K562 (cell line): ENCODE measurements at regions not wholly inside any gene's neighbourhood (a gene's known extent, or its start where the extent isn't known, plus 50 kb on each side); places are given as distances from the start of the nearest gene placed in this dataset.

Source experiments
- ATAC-seq: fragments of 200-7000 bp; cut with Tn5 transposase; 3 replicates; pipeline ENCODE4 v1.9.1; 2020; ENCODE audit warnings: moderate library complexity
- BruUV-seq: library from RNA; stranded (reverse); fragments of 400-500 nt; replicated peaks from 2 replicates; lab custom pipeline; 2021; lab: Mats Ljungman, UMichigan
- CTCF ChIA-PET: fragments of 300-600 bp; formaldehyde crosslinking; extraction: SDS; loops from one replicate; lab custom pipeline; 2021; ENCODE audit warnings: low intra/inter-chr PET ratio; lab: Yijun Ruan, JAX
- POLR2A ChIA-PET: fragments of 300-600, 350-650 bp; sonication (Branson Sonifier 250); formaldehyde crosslinking; extraction: SDS; loops from one replicate; lab custom pipeline; 2021; ENCODE audit warnings: antibody characterized with exemption, inconsistent platforms; lab: Yijun Ruan, JAX
- DNase-seq, 4 experiments: peaks; one replicate each; pipeline versions ENCODE4 v3.0.0 to v3.0.0-alpha.2; 2011 to 2018; ENCODE audit warnings: low spot score in 3 of 4, mixed read lengths in 3 of 4; ENCODE audit errors: extremely low read depth in 1 of 4
- FAIRE-seq: peaks from 2 replicates; lab custom pipeline; 2011; peaks lifted over from hg19 to GRCh38; lab: Jason Lieb, UNC
- H2AFZ ChIP-seq: 2 replicates; pipeline ENCODE4 v1.6.0; 2011; ENCODE audit warnings: low read depth, low read length, control low read depth, inconsistent platforms
- H3K27ac ChIP-seq: fragments of 200-600 bp; 3 replicates; pipeline ENCODE4 v1.8.0; 2011; ENCODE audit warnings: low read depth, mild to moderate bottlenecking, control low read depth, inconsistent platforms, low read length, moderate library complexity, mixed read lengths; ENCODE audit errors: extremely low read depth
- H3K27me3 ChIP-seq, 2 experiments: fragments of 300-600 bp in 1 of 2; 2 replicates in 1 of 2; 3 replicates in 1 of 2; pipeline versions ENCODE4 v1.6.0 to v1.8.0; 2011; ENCODE audit warnings: inconsistent platforms in 2 of 2, low read length in 2 of 2, mild to moderate bottlenecking in 1 of 2, mixed read lengths in 1 of 2, moderate library complexity in 1 of 2; ENCODE audit not compliant: control insufficient read depth in 2 of 2, insufficient read depth in 2 of 2
- H3K36me3 ChIP-seq: fragments of 300-600 bp; 3 replicates; pipeline ENCODE4 v1.8.0; 2011; ENCODE audit warnings: mild to moderate bottlenecking, low read length, inconsistent platforms; ENCODE audit not compliant: control insufficient read depth, insufficient read depth
- H3K4me1 ChIP-seq, 2 experiments: fragments of 200-600 bp in 1 of 2; replicated peaks in 1 of 2; 2 replicates in 1 of 2; 3 replicates in 1 of 2; pipeline versions ENCODE4 v1.5.1 to v1.8.0; 2011; ENCODE audit warnings: inconsistent platforms in 2 of 2, low read length in 2 of 2, mild to moderate bottlenecking in 1 of 2, mixed read lengths in 1 of 2, moderate library complexity in 1 of 2; ENCODE audit not compliant: control insufficient read depth in 2 of 2, insufficient read depth in 2 of 2
- H3K4me2 ChIP-seq: 2 replicates; pipeline ENCODE4 v1.6.1; 2011; ENCODE audit warnings: low read length, control low read depth, inconsistent platforms, mixed read lengths; ENCODE audit not compliant: insufficient read depth
- H3K4me3 ChIP-seq: fragments of 200-600 bp; sonication (generic), shearing (Covaris generic); 2 replicates; pipeline ENCODE4 v1.5.1; 2016; ENCODE audit warnings: control low read depth, inconsistent platforms
- H3K79me2 ChIP-seq: fragments of 200-600 bp; 3 replicates; pipeline ENCODE4 v1.8.0; 2011; ENCODE audit warnings: low read length, inconsistent platforms; ENCODE audit not compliant: control insufficient read depth, insufficient read depth
- H3K9ac ChIP-seq, 2 experiments: 2 replicates each; pipeline versions ENCODE4 v1.6.0 to v1.6.1; 2011; ENCODE audit warnings: low read depth in 2 of 2, low read length in 2 of 2, control low read depth in 1 of 2, inconsistent platforms in 1 of 2, mild to moderate bottlenecking in 1 of 2, mixed read lengths in 1 of 2; ENCODE audit not compliant: insufficient read depth in 1 of 2
- H3K9me1 ChIP-seq: one replicate; pipeline ENCODE4 v1.6.0; 2011; ENCODE audit warnings: inconsistent platforms, mild to moderate bottlenecking, low read length, moderate library complexity; ENCODE audit not compliant: control insufficient read depth, insufficient read depth
- H3K9me3 ChIP-seq: replicated peaks from 2 replicates; pipeline ENCODE4 v1.5.1; 2011; ENCODE audit warnings: low read depth, low read length, inconsistent platforms; ENCODE audit not compliant: control insufficient read depth, insufficient read depth
- H4K20me1 ChIP-seq: replicated peaks from 2 replicates; pipeline ENCODE4 v1.6.1; 2011; ENCODE audit warnings: low read length, inconsistent platforms, mixed read lengths; ENCODE audit not compliant: control insufficient read depth, insufficient read depth
- BCL6 ChIP-seq: fragments of 250-450 bp; sonication (Bioruptor Pico); IDR thresholded peaks from 2 replicates; pipeline ENCODE4 v1.4.0; 2020
- CLOCK ChIP-seq: fragments of 250-450 bp; sonication (Bioruptor Pico); IDR thresholded peaks from 2 replicates; pipeline ENCODE4 v1.4.0; 2020; ENCODE audit warnings: mild to moderate bottlenecking, moderate library complexity, borderline replicate concordance
- CREB3 ChIP-seq: fragments of 450-650 bp; conservative IDR thresholded peaks from 2 replicates; pipeline ENCODE4 v1.6.1; 2016; ENCODE audit warnings: missing genetic modification characterization, low read depth, mild to moderate bottlenecking, missing compliant biosample characterization, moderate library complexity
- ETV5 ChIP-seq: sonication (generic); formaldehyde crosslinking; IDR thresholded peaks from 2 replicates; pipeline ENCODE4 v1.4.0; 2020; ENCODE audit warnings: low read depth, mild to moderate bottlenecking, missing genetic modification reagents
- HBP1 ChIP-seq: fragments of 450-650 bp; formaldehyde crosslinking; IDR thresholded peaks from 2 replicates; pipeline ENCODE4 v1.4.0; 2022; ENCODE audit warnings: missing genetic modification characterization
- HIVEP1 ChIP-seq: fragments of 250-450 bp; sonication (Bioruptor Pico); IDR thresholded peaks from 2 replicates; pipeline ENCODE4 v1.4.0; 2020; ENCODE audit warnings: mild to moderate bottlenecking
- PHF8 ChIP-seq: fragments of 200-600 bp; sonication (generic); IDR thresholded peaks from 2 replicates; pipeline ENCODE4 v1.6.1; 2012; ENCODE audit warnings: mixed run types, mild to moderate bottlenecking, inconsistent platforms, low read length, moderate library complexity, borderline replicate concordance
- TEAD1 ChIP-seq, 2 experiments: fragments of 450-650 bp in 1 of 2; sonication (generic) in 1 of 2; formaldehyde crosslinking; IDR thresholded peaks; 2 replicates each; pipeline versions ENCODE4 v1.4.0 to v1.8.0; 2020 to 2022; ENCODE audit warnings: mild to moderate bottlenecking in 2 of 2, missing genetic modification reagents in 1 of 2
- ZKSCAN8 ChIP-seq: fragments of 200-800 bp; sonication (Bioruptor generic); IDR thresholded peaks from 2 replicates; pipeline ENCODE4 v1.6.1; 2016; ENCODE audit warnings: missing genetic modification characterization, missing compliant biosample characterization
- WGBS: fragments of 100-300 bp; shearing (Covaris generic); methylation state at CpG from one replicate; pipeline ENCODE4 v1.1.6; 2016; ENCODE audit warnings: low coverage, mixed read lengths; ENCODE audit not compliant: insufficient coverage; ENCODE audit errors: missing lambda C conversion rate; 5-methylcytosine and 5-hydroxymethylcytosine counted together
- in situ Hi-C: fragments of 300-500 bp; cut with MboI; formaldehyde crosslinking; loops from 4 replicates; pipeline ENCODE4 v1.15.0; 2018; ENCODE audit warnings: inconsistent platforms, mixed read lengths
- intact Hi-C: fragments of 100-400 bp; cut with micrococcal nuclease; formaldehyde crosslinking; loops from 2 replicates; pipeline ENCODE4 v1.14.2; 2022

- no peak for DNase-seq
- H2AFZ ChIP-seq = no peak overlapping the region
- H3K27ac ChIP-seq = no peak overlapping the region
- ChIA-PET POLR2A (no interaction called here), CTCF (no interaction called here)
- H3K79me2 ChIP-seq = no peaks in the 10 kb centered on the region
- no peaks in the 10 kb centered on the region for H3K9me3 ChIP-seq
- H3K9ac ChIP-seq = no peak overlapping the region
- ATAC-seq = no peak
- H3K4me1 ChIP-seq = no peaks in the 10 kb centered on the region
- BruUV-seq = no TSS peak
- no peaks in the 10 kb centered on the region for H3K36me3 ChIP-seq
- H3K27me3 ChIP-seq = 0 out of 5 replicates have a peak, but pooled peaks cover 0 to 3% of the 10 kb centered on the region in 2 experiments
- no peak for FAIRE-seq
- intact Hi-C loops (no loop called here), in situ Hi-C loops (no loop called here)
- no peak overlapping the region for H3K4me2 ChIP-seq
- 3% methylated on average over 3 of the region's 3 CpGs for WGBS
- TF ChIP-seq CREB3 (tag) (no peak), TEAD1 (CRISPR knock-in tag; IDR thresholded peaks at IDR 0.05) (no peak), CLOCK (CRISPR knock-in tag) (no peak), BCL6 (CRISPR knock-in tag) (no peak), HIVEP1 (no peak), ETV5 (CRISPR knock-in tag) (no peak), HBP1 (CRISPR knock-in tag) (no peak), PHF8 (no peak), ZKSCAN8 (CRISPR knock-in tag) (no peak)
- no peaks in the 10 kb centered on the region for H3K9me1 ChIP-seq
- no peak overlapping the region for H3K4me3 ChIP-seq
- H4K20me1 ChIP-seq = 0 out of 2 replicates have a peak, but pooled peaks cover 2% of the 10 kb centered on the region
Observed at GRCh38 chr6:25197111-25197510, 82.1 kb upstream of the CARMIL1 start.
